PC-3 (cell line): ENCODE measurements at regions not wholly inside any gene's neighbourhood (a gene's known extent, or its start where the extent isn't known, plus 50 kb on each side); places are given as distances from the start of the nearest gene placed in this dataset.

ENCODE experiments used
- CTCF ChIP-seq: fragments of 300-600 bp; sonication (generic); conservative IDR thresholded peaks from 2 replicates; pipeline ENCODE4 v1.5.1; 2017; ENCODE audit warnings: antibody characterized with exemption, low read depth, mild to moderate bottlenecking, low read length
- EZH2phosphoT487 ChIP-seq: fragments of 300-600 bp; sonication (generic); IDR thresholded peaks from 2 replicates; pipeline ENCODE4 v1.6.1; 2018; ENCODE audit warnings: mild to moderate bottlenecking, antibody characterized with exemption, low read length, borderline replicate concordance

- TF ChIP-seq CTCF (no peak), EZH2phosphoT487 (no peak)
These were observed 95.5 kb upstream of the COL8A1 start for GRCh38 chr3:99542767-99543518.
